Thyroid gland (tissue), 4 donors: ENCODE measurements at regions not wholly inside any gene's neighbourhood (a gene's known extent, or its start where the extent isn't known, plus 50 kb on each side); places are given as distances from the start of the nearest gene placed in this dataset.

ENCODE experiments used
- DNase-seq, 2 donors: peaks; one replicate each; pipeline ENCODE4 v3.0.0-alpha.2; 2019
- H3K27ac ChIP-seq, 3 donors: fragments of 200-600 bp; sonication (generic); 1 replicate in 2 of 3; 2 replicates in 1 of 3; pipeline ENCODE4 v1.5.1; 2016 to 2019; ENCODE audit warnings: mild to moderate bottlenecking in 1 of 3, moderate library complexity in 1 of 3
- H3K27me3 ChIP-seq: fragments of 200-600 bp; sonication (generic); one replicate; pipeline ENCODE4 v1.5.1; 2019
- H3K36me3 ChIP-seq, 2 donors: fragments of 200-600 bp; sonication (generic); one replicate each; pipeline ENCODE4 v1.5.1; 2016 to 2019
- H3K4me1 ChIP-seq, 2 donors: fragments of 200-600 bp; sonication (generic); one replicate each; pipeline ENCODE4 v1.5.1; 2017 to 2019
- H3K4me3 ChIP-seq, 3 donors: fragments of 200-600 bp; sonication (generic); replicated peaks in 1 of 3; 1 replicate in 2 of 3; 2 replicates in 1 of 3; pipeline ENCODE4 v1.5.1; 2016; ENCODE audit warnings: mild to moderate bottlenecking in 1 of 3
- H3K9me3 ChIP-seq: fragments of 200-600 bp; sonication (generic); one replicate; pipeline ENCODE4 v1.5.1; 2017
- POLR2A ChIP-seq, 2 donors: fragments of 450-650 bp; IDR thresholded peaks; one replicate each; pipeline ENCODE4 v1.6.1; 2017; ENCODE audit warnings: antibody characterized with exemption in 2 of 2, mild to moderate bottlenecking in 2 of 2, moderate library complexity in 1 of 2
- WGBS, 2 donors: methylation state at CpG; one replicate each; pipeline ENCODE4 v1.1.5; 2017; 5-methylcytosine and 5-hydroxymethylcytosine counted together
- intact Hi-C: fragments of 100-400 bp; cut with DNase I; formaldehyde crosslinking; loops from one replicate; pipeline ENCODE4 v1.15.1; 2023
- TF ChIP-seq, protein P1 (sequence below), 6 experiments: fragments of 200-600 bp in 3 of 6; fragments of 450-650 bp in 3 of 6; sonication (generic) in 3 of 6; IDR thresholded peaks; one replicate each; pipeline ENCODE4 v1.5.1; 2016 to 2019; ENCODE audit warnings: antibody characterized with exemption in 6 of 6, mild to moderate bottlenecking in 2 of 6, inconsistent platforms in 1 of 6, moderate library complexity in 1 of 6

DNA sequence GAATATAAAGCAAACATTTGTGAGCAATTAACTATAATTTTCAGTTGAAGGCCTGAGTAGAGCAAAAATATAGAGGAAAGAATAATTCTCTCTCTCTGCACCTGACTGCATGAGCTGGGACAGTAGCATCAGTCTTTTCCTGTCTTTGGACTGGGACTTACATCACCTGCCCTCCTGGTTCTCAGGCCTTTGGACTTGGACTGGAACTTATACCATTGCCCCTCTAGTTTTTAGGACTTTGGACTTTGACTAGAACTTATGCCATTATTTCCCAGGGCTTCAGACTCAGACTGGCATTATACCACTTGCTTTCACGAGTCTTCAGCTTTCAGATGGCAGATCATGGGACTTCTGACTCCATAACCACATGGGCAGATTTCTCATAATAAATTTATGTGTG, 81.0 kb upstream of the SLC25A13 start:
- no peak for DNase-seq
- intact Hi-C loops: no loop called here
- WGBS, 2 donors: 100% methylated on average over 1 of the region's 1 CpG
- Histone ChIP-seq H3K27me3 (no peaks in the 10 kb centered on the region), H3K36me3 (no peaks in the 10 kb centered on the region), H3K27ac (no peak overlapping the region), H3K9me3 (no peaks in the 10 kb centered on the region), H3K4me1 (peaks cover 0 to 20% of the 10 kb centered on the region in 2 donors), H3K4me3 (no peak overlapping the region)
- no peak for TF ChIP-seq POLR2A (IDR thresholded peaks at IDR 0.05)
- TF ChIP-seq, protein P1, sequence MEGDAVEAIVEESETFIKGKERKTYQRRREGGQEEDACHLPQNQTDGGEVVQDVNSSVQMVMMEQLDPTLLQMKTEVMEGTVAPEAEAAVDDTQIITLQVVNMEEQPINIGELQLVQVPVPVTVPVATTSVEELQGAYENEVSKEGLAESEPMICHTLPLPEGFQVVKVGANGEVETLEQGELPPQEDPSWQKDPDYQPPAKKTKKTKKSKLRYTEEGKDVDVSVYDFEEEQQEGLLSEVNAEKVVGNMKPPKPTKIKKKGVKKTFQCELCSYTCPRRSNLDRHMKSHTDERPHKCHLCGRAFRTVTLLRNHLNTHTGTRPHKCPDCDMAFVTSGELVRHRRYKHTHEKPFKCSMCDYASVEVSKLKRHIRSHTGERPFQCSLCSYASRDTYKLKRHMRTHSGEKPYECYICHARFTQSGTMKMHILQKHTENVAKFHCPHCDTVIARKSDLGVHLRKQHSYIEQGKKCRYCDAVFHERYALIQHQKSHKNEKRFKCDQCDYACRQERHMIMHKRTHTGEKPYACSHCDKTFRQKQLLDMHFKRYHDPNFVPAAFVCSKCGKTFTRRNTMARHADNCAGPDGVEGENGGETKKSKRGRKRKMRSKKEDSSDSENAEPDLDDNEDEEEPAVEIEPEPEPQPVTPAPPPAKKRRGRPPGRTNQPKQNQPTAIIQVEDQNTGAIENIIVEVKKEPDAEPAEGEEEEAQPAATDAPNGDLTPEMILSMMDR (IDR thresholded peaks at IDR 0.05): no peak

DNA sequence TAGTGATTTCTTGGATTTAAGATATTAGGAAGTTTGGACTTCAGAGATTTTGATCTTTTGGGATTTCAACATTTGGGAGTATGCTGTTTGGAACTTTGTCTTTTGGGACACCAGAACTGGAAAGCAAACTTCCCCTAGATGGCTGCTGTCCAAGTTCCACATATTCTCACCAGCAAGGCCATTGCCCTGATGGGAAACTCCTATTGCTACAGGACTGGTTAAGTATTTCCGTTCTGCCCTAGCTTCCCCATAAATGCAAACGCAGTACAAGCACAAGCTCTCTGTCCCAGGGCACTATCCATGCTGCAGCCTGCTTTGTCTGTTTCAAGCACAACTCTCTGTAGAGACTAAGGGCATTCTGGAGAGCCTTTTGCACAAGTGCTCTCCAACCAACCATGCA, 79.3 kb upstream of the SLC25A13 start:
- WGBS, 2 donors: 18 to 32% methylated on average over 2 of the region's 2 CpGs
- H3K4me1 ChIP-seq: peaks cover 4 to 19% of the 10 kb centered on the region in 2 donors
- H3K36me3 ChIP-seq: no peaks in the 10 kb centered on the region
- H3K9me3 ChIP-seq: no peaks in the 10 kb centered on the region
- intact Hi-C loops: no loop called here
- no peak overlapping the region for H3K27ac ChIP-seq
- no peak overlapping the region for H3K4me3 ChIP-seq
- DNase-seq: no peak
- no peaks in the 10 kb centered on the region for H3K27me3 ChIP-seq
- TF ChIP-seq POLR2A (IDR thresholded peaks at IDR 0.05): no peak
- TF ChIP-seq, protein P1 (IDR thresholded peaks at IDR 0.05): no peak

- DNase-seq: no peak
- Histone ChIP-seq H3K27ac (no peak overlapping the region), H3K36me3 (no peaks in the 10 kb centered on the region), H3K27me3 (no peaks in the 10 kb centered on the region), H3K9me3 (no peaks in the 10 kb centered on the region), H3K4me3 (no peak overlapping the region), H3K4me1 (peaks cover 4 to 19% of the 10 kb centered on the region in 2 donors)
- intact Hi-C loops: no loop called here
- no peak for TF ChIP-seq POLR2A (IDR thresholded peaks at IDR 0.05)
- TF ChIP-seq, protein P1 (IDR thresholded peaks at IDR 0.05): no peak
Observed at GRCh38 chr7:96400518-96400917, 78.6 kb upstream of the SLC25A13 start.

GRCh38 chr7:96400001-96400400, 78.1 kb upstream of the SLC25A13 start:
- Histone ChIP-seq H3K27me3 (no peaks in the 10 kb centered on the region), H3K27ac (no peak overlapping the region), H3K36me3 (no peaks in the 10 kb centered on the region), H3K4me1 (peaks cover 4 to 19% of the 10 kb centered on the region in 2 donors), H3K9me3 (no peaks in the 10 kb centered on the region), H3K4me3 (no peak overlapping the region)
- intact Hi-C loops: no loop called here
- TF ChIP-seq POLR2A (IDR thresholded peaks at IDR 0.05): no peak
- TF ChIP-seq, protein P1 (IDR thresholded peaks at IDR 0.05): no peak
- no peak for DNase-seq
- WGBS, 2 donors: 92 to 94% methylated on average over 1 of the region's 1 CpG

DNA sequence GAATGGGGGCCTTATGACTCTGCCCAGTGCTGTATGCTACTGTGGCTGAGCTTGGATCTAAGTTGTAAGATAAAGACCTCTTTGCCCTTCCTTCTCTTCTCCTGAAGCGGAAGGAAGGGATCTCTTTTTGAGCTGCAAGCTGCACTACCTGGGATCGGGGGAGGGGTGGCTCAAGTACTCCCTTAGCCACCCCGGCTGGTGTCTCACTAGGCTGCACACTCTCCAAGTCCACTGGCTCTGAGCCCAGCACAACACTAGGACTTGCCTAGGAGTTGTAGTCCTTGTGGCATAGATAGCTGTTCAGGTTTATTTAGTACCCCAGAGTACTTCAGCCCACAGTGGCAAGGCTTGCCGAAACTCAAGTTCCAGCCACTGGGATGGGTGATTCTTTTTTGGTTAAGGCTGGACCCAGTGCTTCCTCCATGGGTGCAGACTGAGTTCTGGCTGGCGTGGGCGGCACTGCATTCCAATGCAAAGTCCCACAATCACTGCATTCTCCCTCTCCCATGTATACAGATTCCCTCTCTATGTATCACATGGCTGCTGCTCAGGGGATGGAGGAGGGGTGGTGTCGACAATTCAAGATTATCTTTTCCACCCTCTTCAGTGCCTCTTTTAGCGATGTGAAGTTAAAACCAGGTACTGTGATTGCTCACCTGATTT, 76.2 kb upstream of the SLC25A13 start:
- H3K27me3 ChIP-seq: no peaks in the 10 kb centered on the region
- intact Hi-C loops: no loop called here
- H3K36me3 ChIP-seq: no peaks in the 10 kb centered on the region
- H3K9me3 ChIP-seq: no peaks in the 10 kb centered on the region
- H3K4me3 ChIP-seq: no peak overlapping the region
- peak overlapping the region; percentile 9 to 62 (median 18) for H3K27ac ChIP-seq
- no peak for TF ChIP-seq POLR2A (IDR thresholded peaks at IDR 0.05)
- TF ChIP-seq, protein P1 (IDR thresholded peaks at IDR 0.05): peak in 1 of 6 experiments; percentile 24
- H3K4me1 ChIP-seq: peaks cover 4 to 19% of the 10 kb centered on the region in 2 donors
- peak; percentile 99 to 100 for DNase-seq
- WGBS, 2 donors: 47 to 48% methylated on average over 8 of the region's 8 CpGs
